IMR-90 (cell line): ENCODE measurements at regions not wholly inside any gene's neighbourhood (a gene's known extent, or its start where the extent isn't known, plus 50 kb on each side); places are given as distances from the start of the nearest gene placed in this dataset.

ENCODE experiments used
- BHLHE40 ChIP-seq: fragments of 150-350 bp; IDR thresholded peaks from 2 replicates; pipeline ENCODE4 v1.6.1; 2016; ENCODE audit warnings: mild to moderate bottlenecking, low read depth, low read length
- CEBPB ChIP-seq: IDR thresholded peaks from 2 replicates; pipeline ENCODE4 v1.6.1; 2012; ENCODE audit warnings: low read depth, low read length, improper control_type of control experiment
- FOS ChIP-seq: fragments of 150-350 bp; IDR thresholded peaks from 2 replicates; pipeline ENCODE4 v1.6.1; 2016; ENCODE audit warnings: low read depth, low read length
- POLR2A ChIP-seq: IDR thresholded peaks from 2 replicates; pipeline ENCODE4 v1.6.1; 2012; ENCODE audit warnings: mild to moderate bottlenecking, low read depth, low read length
- RAD21 ChIP-seq: IDR thresholded peaks from 2 replicates; pipeline ENCODE4 v1.6.1; 2012; ENCODE audit warnings: low read length, improper control_type of control experiment
- RCOR1 ChIP-seq: IDR thresholded peaks from 2 replicates; pipeline ENCODE4 v1.6.1; 2012; ENCODE audit warnings: mild to moderate bottlenecking, low read length, improper control_type of control experiment; ENCODE audit not compliant: insufficient replicate concordance
- RFX5 ChIP-seq: IDR thresholded peaks from 2 replicates; pipeline ENCODE4 v1.8.0; 2012; ENCODE audit warnings: low read depth, mild to moderate bottlenecking, low read length, moderate library complexity
- SMC3 ChIP-seq: fragments of 150-350 bp; IDR thresholded peaks from 2 replicates; pipeline ENCODE4 v1.6.1; 2016; ENCODE audit warnings: low read depth, mild to moderate bottlenecking, antibody characterized with exemption, low read length, moderate library complexity
- TF ChIP-seq, protein P1 (sequence below): conservative IDR thresholded peaks from 2 replicates; pipeline ENCODE4 v1.5.1; 2012; ENCODE audit warnings: mild to moderate bottlenecking, low read depth, low read length, improper control_type of control experiment

DNA sequence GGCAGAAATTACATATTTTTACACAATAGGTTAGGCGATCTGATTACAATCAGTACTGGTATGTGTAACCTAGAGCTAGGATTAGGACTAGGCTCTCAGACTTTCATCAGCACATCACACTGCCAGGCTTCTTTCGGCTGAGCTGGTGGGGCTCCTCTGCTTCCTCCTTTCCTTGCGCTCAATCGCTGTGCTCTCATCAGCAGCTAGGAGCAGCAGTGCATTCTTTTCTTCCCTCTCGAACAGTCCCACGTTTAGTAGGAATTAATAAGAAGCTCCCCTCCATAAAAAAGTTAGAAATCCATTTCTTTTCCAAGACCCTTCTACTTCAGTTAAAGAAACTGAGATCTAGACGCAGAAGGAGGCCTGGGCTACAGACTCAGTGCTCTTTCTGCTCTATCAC is 350.4 kb downstream of the SPRY1 start:
- no peak for TF ChIP-seq FOS
- TF ChIP-seq POLR2A = no peak
- TF ChIP-seq, protein P1, sequence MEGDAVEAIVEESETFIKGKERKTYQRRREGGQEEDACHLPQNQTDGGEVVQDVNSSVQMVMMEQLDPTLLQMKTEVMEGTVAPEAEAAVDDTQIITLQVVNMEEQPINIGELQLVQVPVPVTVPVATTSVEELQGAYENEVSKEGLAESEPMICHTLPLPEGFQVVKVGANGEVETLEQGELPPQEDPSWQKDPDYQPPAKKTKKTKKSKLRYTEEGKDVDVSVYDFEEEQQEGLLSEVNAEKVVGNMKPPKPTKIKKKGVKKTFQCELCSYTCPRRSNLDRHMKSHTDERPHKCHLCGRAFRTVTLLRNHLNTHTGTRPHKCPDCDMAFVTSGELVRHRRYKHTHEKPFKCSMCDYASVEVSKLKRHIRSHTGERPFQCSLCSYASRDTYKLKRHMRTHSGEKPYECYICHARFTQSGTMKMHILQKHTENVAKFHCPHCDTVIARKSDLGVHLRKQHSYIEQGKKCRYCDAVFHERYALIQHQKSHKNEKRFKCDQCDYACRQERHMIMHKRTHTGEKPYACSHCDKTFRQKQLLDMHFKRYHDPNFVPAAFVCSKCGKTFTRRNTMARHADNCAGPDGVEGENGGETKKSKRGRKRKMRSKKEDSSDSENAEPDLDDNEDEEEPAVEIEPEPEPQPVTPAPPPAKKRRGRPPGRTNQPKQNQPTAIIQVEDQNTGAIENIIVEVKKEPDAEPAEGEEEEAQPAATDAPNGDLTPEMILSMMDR = no peak
- TF ChIP-seq RCOR1 = no peak
- TF ChIP-seq BHLHE40 = no peak
- TF ChIP-seq RFX5 = no peak
- TF ChIP-seq CEBPB = no peak
- TF ChIP-seq SMC3 = no peak
- TF ChIP-seq RAD21 = no peak
